ENCODE measurements at regions not wholly inside any gene's neighbourhood (a gene's known extent, or its start where the extent isn't known, plus 50 kb on each side); places are given as distances from the start of the nearest gene placed in this dataset.

DNA sequence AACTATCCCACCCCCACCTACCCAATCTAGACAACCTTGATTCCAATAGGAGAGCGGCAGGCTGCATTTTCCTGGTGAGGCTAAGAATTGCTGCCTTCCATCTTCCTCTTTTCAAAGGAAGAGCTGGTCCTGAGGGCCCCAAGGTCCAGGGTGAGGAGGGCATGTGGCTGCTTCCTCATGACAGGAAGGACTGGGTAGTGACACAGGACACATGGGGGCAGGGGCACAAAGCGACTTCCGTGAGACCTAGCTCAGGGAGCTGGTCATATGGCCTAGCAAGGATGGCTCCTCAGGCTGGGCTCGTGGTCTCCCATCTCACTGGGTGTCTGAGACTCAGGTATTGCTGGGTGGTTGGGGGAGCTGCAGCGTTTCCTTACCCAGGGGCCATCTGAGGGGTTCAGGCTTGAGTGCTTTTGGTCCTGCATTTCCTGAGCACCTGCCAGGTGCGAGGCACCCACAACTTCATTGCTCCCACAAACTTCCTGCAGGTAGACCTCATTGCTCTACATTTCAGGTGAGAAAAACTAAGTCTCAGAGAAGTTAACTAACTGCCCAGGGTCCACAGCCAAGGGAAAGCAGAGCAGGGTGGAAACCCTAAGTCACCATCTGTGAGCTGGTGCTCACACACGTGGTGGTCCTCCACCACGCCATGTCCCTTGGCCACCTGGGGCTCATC lies 160.0 kb upstream of the TLE3 start:
- DNase-seq = no peak

DNA sequence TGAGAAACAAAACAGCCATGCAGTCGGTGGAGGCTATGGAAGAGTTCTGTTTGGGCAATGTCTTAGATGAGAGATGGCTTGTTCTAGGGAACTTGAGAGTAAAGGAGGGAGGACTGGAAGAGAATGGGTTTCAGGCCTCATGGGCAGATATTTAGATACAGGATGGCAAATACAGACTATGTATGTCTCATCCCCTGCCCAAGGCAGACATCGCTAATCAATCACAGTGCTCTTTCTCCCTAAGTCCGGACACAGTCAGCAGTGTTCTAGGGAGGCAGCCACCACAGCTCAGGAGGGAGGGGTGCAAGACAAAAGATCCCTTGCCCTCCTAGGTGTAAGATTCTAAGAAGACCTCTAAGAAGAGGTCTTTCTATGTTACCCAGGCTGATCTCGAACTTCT lies 159.3 kb upstream of the TLE3 start:
- no peak for DNase-seq

- DNase-seq = no peak
These were observed 156.7 kb upstream of the TLE3 start for GRCh38 chr15:70254311-70254869.

GRCh38 chr15:70253461-70254156 lies 155.9 kb upstream of the TLE3 start:
- no peak for DNase-seq

GRCh38 chr15:70252951-70253320 lies 155.2 kb upstream of the TLE3 start:
- no peak for DNase-seq

DNA sequence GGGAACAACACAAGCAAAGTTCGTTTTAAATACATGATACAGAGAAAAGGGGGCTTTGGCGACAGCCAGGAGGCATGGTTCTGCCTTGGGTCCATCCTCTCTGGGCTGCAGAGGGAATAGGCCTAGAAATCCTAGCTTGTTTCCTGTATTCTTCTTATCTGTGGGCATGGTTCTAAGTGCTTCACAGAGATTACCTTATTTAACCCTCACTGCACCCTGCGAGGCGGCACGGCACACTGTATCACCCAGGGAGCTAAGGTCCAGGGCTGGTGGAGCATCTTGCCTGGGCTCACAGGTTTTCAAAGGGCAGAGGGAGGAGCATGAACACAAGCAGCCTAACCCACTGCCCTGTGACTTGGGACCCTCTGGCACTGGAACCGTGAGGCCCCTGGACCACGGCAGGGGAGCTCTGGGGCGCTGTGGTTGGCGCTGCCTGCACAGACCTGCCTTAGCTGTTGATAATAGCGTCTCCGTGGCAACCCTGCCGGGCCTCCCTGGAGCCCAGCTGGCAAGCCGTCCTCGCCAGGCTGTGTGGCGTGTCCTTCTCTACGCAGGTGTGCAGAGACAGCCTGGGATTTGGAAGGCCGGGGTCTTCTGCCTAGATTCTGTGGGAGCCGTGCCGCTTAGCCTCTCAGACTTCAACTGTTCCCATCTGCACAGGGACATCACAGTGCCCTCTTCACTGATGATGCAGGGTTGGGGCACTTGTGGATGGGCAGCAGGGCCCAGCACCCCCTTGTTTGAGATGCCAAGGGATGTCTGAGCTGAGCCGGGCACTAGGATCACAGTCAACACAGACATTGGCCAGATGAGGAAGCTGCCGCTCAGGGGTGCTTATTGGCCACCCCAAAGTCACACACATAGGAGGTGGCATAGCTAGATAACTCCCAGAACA lies 154.6 kb upstream of the TLE3 start:
- no peak for DNase-seq

DNA sequence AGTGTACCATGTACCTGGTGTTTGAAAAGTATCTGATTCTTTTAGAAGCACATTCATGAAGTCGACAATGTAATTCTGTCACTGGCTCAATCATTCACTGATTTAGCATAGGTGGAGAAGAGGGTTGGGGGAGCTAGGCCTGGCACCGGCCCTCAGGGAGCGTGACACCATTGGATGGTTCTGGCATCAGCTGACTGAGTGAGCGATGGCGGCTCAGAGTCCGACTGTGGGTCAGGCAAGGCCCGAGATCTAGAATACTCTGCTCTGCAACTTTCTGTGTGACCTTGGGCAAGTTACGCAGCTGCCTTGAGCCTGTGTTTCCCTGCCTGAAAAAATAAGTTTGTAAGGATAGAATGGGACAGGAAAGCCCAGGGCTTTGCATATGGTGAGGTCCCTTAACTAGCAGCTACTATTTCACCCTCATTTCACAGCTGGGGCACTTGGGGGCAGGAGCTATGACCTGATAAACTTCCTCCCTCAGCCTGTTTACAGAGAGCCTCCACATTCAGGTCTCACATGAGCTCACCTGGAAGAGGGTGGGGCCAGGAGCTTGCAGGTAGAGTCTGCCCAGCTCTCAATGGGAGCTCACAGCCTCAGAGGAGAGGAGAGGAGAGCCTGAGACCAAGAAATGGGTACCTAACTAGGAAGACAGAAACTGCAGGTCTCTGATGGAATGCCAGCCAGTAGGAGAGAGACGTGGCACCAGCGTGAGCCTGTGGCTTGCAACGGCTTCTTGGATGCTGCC lies 153.7 kb upstream of the TLE3 start:
- DNase-seq = no peak

- no peak for DNase-seq
These were observed 152.8 kb upstream of the TLE3 start for GRCh38 chr15:70250208-70251201.

GRCh38 chr15:70249616-70250015 lies 151.9 kb upstream of the TLE3 start:
- no peak for DNase-seq

- DNase-seq = no peak
These were observed 150.7 kb upstream of the TLE3 start for GRCh38 chr15:70248116-70249025.

DNA sequence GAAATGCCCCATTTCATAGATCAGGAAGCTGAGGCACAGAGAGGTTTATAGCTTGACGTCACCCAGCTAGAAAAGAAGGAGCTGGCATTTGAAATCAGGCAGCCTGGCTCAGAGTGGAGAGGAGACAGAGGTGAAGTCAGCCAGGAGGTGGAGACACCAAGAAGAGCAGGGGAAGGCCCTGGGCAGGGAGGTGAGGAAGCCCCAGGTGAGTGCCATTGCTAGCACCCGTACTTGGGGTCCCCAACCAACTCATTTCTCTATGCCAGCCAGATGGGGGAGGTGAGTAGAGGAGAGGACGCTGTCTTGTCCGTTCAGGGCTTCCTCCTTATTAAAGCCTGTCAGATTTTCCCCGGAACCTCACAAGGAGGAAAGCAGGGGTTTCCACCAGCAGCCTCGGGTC lies 149.6 kb upstream of the TLE3 start:
- DNase-seq = no peak

GRCh38 chr15:70246623-70247220 lies 149.0 kb upstream of the TLE3 start:
- DNase-seq = no peak

DNA sequence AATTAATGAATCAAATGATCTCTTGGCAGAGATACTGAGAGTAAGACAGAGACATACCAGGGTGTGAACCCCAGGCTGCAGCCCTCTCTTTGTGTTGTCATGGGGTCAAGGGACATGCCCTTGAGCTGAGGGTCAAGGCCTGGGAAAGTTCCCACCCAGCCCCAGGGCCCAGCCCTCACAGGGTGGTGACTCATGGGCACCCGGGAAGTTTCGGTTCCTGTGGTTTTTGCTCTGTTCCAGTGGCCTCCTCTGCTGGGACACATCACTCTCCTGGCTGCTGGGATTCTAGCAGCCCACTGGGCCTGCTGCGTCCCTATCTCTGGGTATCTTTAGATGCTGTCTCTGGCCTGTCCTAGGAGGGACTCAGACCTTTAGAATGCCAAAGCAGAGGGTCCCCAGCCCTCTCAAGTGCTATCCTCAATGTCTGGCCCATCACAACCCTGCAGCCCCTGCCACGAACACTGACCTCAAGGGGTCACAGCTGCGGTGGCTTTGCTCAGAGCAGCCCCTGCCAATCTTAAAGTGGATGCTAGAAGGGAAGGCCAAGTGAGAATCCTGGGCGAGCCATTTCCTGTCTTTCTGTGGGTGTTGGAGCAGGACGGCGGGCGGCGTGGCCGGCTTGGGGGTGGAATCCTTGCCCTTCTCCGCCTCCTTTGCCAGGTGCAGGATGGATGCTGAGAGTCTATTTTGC lies 148.4 kb upstream of the TLE3 start:
- DNase-seq = no peak

DNA sequence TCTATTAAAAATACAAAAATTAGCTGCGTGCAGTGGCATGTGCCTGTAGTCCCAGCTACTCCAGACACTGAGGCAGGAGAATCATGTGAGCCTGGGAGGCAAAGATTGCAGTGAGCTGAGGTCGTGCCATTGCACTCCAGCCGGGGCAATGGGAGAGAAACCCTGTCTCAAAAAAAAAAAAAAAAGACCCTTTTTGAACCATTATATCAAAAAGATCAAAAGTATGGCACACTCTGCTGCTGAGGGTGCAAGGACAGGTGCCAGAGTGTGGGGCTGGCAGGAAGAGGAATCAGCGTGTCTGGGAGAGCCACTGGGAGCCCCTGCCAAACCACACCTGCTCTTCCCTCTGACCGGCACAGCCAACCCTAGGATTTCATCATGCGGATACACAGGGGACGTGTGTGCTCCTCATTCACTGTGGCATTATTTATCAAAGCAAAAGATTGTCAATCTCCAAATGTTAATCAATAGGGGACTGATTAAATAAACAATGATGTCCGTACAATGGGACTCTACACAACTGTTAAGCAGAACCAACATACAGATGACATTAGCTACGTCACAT lies 147.3 kb upstream of the TLE3 start:
- no peak for DNase-seq

DNA sequence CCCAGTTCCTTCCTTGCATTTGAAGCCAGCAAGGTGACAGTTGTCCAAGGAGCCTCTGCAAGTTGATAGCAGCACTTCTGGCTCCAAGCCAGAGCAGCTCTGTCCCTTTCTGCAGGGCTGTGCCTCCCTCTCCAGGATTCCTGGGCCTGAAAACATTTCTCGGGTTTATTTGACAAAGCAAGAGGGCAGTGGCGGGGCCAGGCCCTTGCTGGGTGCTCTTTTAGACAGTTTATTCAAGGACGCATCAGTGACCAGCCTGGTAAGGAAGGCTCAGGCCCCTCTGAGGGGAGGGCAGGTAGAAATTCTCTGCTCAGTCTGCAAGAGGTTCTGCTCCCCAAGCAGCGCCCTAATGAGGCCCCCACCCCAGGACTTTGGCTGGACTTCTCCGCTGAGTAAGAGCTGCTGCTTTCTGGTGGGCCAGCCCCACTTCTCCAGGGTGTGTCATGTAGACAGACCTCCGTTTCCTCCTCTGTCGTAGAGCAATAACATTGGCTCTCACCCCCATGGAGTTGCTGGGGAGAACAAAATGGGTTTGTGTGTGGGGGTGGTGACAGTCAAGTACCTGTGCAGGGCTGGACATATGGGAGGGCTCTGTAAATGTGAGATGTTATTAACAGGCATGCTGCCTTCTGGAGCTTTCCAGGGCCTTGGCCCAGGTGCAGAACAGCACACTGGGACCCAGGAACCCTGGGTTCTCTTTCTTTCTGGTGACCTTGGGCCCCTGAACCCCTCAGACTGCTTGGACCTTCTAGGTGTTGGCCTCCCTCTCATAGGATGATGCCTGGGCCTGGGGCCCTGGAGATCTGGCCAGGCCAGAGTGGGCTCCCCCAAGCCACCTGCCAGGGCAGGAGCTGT lies 146.2 kb upstream of the TLE3 start:
- no peak for DNase-seq

DNA sequence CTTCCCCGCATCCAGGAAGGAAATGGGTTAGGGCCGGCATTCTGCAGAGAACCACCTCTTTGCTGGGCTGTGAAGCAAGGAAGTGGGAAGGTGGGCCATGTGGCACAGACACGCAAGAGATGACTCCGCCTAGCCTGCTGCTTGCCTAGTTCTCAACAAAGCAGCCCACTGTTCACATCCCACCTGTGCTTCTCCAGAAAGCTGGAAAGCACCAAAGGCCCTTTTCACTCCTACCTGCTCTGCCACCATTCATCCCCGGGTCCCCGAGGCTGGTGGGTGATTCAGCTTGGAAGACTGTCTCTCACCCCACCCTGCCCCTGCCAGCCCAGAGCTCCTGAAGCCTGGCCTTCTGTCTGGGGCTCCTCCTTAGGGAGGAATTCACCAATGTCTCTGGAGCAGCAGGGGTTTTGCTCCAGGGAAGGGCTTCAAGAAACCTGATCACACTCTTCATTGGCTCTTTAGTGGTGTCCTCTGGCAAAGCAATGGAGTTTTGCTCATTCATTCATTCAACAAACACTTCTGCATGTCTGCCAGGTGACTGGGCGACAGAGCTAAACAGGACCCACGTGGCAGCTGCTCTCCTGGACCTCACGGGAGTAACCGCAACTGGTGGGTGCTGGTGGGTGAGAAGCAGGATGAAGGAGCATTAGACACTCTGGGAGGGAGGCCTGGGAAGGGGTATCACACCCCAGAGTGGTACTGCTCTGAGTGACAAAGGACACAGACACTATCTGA lies 145.4 kb upstream of the TLE3 start:
- no peak for DNase-seq

All from activated CD4-positive, CD25-positive, alpha-beta regulatory T cell (primary cell).